SH-SY5Y (cell line): ENCODE measurements at regions not wholly inside any gene's neighbourhood (a gene's known extent, or its start where the extent isn't known, plus 50 kb on each side); places are given as distances from the start of the nearest gene placed in this dataset.

ENCODE experiments used
- GATA2 ChIP-seq: IDR thresholded peaks from 2 replicates; pipeline ENCODE4 v1.6.1; 2011; ENCODE audit warnings: mild to moderate bottlenecking, low read depth, low read length
- GATA3 ChIP-seq: IDR thresholded peaks from 2 replicates; pipeline ENCODE4 v1.6.1; 2011; ENCODE audit warnings: low read depth, mild to moderate bottlenecking, low read length, moderate library complexity

DNA sequence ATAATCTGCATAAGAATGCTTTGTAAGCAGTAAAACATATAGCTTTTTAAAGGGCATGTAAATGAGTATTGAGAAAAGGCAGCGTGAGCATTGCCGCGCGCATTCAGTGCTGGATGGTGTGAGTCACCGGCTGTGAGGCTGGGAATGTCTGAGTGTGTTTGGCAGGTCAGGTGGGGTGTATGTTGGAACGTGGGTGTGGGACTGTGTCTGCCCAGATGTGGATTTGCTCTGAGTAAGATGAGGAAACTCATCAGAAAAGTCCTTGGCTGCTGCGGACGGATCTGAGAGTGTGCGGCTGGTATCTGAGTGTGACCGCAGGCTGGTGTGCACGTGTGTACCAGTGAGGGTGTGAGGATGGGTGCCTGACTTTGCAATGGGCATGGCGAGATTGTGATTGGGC is 66.2 kb upstream of the NECTIN1 start:
- TF ChIP-seq GATA3, result no peak
- no peak for TF ChIP-seq GATA2

GRCh38 chr11:119794756-119795155 is 65.8 kb upstream of the NECTIN1 start:
- TF ChIP-seq GATA3 (no peak), GATA2 (no peak)

DNA sequence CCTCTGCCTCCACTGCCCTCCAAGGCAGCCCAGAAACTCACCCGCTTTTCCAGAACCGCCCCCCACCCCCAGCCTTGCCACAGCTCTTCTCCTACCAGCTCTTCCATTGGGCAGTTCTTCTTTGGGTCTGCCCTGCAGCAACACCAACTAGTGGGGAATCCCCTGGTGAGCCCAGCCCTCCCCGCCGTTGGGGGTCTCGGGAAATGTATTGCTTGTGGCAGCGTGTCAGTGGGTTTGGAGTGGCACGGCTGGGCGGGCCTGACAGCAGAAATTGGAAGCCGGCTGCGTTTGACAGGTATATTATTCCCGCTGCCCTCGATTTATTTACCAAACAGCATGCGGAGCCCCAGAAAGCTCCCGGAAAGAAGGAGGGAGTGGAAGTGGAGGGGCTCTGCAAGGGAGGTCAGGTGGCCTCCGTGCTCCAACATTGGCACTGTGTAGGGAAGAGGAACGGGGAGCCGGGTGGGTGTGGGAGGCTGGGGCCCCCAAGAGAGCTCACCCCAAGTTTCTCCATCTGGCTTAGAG is 65.2 kb upstream of the NECTIN1 start:
- TF ChIP-seq GATA2, result no peak
- no peak for TF ChIP-seq GATA3

DNA sequence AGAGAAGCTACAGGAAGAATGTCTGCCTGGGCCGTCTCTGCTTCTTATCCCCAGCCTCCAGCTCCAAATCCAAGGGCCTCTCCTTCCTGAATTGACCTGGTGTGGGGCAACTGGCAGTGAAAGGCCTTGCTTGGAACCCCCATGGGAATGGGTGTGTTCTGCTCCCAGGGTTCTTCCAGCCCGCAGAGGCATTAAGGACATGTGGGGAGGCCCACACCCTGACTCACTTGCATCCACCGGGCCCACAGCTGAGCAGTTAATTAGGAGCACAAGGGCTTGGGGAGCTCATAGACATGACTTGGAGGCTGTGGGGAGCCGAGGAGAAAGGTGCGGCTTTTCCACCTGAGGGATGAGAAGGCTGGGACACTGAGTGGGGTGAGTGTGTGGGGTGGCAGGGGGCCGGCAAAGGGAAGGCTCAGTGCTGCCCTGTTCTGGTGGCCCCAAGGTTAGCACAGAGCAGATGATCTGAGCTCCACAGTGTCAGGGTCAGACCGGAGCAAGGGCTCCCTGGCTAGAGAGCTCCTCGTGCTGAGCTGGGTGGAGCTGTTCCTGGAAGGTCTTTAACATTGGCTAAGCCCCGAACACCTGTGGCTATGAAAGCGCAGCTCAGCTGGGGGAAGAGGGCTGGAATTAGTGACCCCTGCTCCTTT is 64.5 kb upstream of the NECTIN1 start:
- TF ChIP-seq GATA3, result no peak
- no peak for TF ChIP-seq GATA2

DNA sequence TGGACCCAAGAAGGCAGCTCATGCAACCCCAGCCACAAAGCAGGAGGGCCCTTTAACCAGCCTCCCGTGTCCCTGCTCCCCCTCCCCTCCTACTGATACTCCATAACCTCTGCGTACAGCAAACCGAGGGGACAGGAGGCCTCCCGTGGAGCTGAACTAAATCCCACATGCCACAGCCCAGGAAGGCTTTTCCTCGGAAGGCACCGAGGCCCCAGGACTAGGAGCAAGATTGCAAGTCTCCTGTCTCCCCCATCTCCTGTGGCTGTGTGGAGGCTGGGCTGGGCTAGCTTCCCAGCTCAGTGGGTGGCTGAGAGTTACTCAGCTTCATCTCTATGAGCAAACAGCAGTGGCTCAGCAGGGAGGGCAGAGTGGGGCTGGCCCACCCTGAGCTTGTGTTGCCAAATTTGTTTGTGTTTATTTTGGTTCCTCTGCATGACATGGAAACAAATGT is 62.7 kb upstream of the NECTIN1 start:
- TF ChIP-seq GATA3 (no peak), GATA2 (no peak)

DNA sequence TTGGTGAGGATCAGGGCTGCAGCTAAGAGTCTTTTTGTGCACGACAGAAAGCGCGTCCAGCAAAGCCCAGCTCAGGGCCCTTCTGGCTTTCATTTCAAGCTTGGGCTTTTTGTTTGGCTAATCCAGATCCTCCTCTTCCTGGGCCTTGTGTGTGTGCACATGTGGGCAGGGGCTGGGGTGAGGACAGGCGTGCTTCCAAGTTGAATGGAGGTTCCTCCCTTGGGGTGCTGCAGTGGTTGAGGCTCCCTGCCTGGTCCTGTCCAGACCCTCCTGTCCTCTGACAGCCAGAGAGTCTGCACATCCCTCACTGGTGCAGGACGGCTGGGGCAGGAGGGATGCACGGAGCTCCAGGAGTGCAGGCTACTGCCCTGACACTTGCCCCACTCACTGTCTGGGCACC is 62.0 kb upstream of the NECTIN1 start:
- TF ChIP-seq GATA3, result no peak
- no peak for TF ChIP-seq GATA2

DNA sequence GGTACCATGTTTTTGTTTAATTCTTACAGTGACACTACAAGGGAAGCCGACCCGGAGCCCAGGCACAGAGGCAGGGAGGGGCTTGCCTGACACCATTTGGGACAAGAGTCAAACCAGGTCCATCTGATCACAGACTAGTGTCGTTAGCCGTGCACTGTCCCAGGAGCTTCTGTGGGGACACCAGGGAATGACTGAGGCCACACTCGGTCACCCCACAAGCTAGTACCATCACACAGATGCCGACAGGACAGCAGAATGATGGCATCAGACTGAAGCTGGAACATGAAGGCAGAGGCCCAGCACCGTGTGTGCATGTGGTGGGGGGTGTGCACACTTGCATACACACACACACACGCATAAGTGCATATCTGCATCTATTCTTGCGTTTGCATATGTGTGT is 61.5 kb upstream of the NECTIN1 start:
- TF ChIP-seq GATA2 (no peak), GATA3 (no peak)

- no peak for TF ChIP-seq GATA2
- TF ChIP-seq GATA3, result no peak
Observed at GRCh38 chr11:119789766-119790407, 60.9 kb upstream of the NECTIN1 start.

- TF ChIP-seq GATA2 (peak; percentile 57), GATA3 (no peak)
Observed at GRCh38 chr11:119788911-119789560, 60.0 kb upstream of the NECTIN1 start.

DNA sequence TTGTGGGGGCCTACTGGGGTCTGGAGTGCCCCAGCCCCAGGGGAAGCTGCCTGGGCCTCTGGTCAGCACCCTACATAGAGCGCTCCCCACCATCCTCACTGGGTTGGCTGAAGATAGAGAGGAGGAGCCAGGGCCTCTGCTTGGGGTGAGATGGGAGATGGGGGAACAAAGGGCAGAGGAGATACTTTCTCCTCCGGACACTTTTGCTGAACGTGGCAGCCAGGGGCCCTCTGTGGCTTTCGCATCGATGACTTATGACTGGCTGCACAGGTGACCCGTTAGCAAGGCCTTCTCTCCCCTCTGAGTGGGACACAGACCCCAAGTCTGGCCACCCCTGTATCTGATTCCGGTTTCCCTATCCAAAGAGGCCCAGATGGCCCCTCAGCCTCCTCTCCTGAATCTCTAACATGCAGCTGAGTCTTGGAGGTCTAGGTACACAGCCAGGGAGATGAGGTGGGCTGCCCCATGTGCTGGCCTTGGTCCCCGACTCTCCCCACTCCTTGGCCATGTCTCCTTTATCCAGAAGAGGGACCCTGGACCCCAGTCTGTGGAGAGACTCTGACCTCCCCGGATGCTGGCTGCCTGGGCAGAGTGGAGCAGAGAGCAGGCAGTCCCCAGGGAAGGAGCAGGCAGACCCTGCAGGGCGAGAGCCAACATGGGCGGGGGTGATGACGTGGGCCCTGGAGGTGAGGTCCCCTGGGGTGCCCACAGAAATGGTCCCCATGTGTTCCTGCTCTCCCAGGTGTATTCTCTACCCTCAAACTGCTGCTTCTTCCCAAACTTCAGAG is 59.3 kb upstream of the NECTIN1 start:
- TF ChIP-seq GATA3, result no peak

DNA sequence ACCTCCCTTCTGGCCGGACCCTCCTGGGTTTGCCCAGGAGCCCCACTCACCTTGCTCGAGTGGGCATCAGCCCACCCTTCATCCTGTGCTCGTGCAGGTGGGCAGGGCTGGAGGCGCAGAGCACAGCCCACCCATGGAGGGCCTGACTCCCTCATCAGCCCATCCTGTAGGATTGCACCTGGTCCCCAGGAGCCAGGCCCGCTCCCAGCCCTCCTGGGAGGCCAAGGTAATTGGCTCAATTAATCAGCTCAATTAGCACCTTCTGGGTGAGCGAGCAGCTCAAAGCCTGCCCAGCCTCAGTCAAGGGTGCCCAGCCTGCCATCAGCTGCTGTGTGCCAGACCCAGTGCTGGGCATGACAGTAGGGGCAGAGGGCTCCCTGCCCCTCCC is 58.1 kb upstream of the NECTIN1 start:
- TF ChIP-seq GATA2 (no peak), GATA3 (no peak)

DNA sequence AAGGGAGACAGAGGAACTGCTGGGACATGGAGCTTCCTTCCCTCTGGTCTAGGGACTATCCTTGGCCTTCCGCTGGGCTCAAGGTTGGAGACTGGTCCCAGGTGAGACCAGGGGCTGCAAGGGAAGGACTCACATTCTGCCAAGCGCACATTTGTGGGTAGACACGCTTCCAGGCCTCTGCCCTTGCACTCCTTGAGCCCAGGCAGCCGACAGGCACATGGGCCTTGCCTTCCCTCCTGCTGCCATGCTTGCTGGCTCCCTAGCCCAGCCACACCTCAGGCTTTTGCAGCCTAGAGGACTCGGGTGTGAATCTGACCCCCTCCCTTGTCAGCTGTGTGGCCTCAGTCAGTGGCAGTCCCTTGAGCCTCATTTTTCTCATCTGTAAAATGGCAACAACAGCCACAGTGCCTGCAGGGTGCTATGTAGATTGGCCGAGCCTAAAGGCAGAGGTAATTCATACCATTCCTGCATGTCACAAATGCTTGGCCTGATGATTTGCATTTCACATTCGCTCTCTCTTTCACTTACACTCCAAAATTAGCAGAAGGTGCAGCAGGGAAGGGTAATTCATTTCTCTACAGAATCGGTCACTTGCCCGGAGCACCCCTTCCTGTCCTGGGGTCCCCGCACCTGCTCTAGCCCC is 57.6 kb upstream of the NECTIN1 start:
- TF ChIP-seq GATA3 (no peak), GATA2 (no peak)

GRCh38 chr11:119785131-119785530 is 56.1 kb upstream of the NECTIN1 start:
- no peak for TF ChIP-seq GATA2
- no peak for TF ChIP-seq GATA3

DNA sequence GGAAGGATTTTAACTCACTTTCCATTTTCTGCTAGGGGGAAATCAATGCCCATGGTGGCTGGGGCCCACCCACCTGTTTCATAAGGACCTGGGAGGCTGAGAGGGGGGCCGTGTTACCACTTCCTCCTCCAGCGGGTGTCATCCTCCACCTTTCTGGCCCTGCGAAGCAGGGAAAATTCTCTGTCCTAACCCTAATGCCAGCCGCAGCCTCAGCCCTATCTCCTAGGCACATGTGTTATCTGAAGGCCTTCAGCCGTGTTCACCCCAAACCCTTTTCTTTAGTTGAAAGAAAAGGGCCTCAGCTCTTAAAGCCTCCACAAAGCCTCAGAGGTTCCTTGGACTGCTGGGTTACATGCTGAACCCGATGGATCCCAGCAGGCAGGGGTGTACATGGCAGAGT is 55.4 kb upstream of the NECTIN1 start:
- no peak for TF ChIP-seq GATA2
